Activated effector memory CD4-positive, alpha-beta T cell treated with Interleukin-2 at 50 U/mL for 16 hours (primary cell): ENCODE measurements at regions not wholly inside any gene's neighbourhood (a gene's known extent, or its start where the extent isn't known, plus 50 kb on each side); places are given as distances from the start of the nearest gene placed in this dataset.

Source experiments
- DNase-seq: peaks from one replicate; pipeline ENCODE4 v3.0.0-alpha.2; 2020

DNA sequence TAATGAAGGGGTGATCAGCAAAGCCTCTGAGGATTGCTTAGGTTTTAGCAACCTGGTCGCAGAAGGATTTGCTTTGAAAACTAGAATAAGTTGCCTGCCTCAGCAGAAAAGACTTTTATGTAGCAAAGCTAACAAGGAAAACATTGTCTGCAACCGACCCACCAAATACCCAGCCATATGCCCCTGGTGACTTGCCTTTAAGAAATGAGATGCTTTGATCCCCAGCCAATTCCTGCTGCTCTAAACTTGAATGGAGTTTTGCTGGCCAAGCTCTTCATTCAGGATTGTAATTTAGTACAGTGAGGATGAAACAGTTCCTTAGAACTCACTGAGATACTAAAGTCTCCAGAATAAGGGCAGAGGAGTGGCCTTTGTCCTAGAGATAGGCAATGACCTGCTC, 139.8 kb upstream of the PROK2 start:
- no peak for DNase-seq

DNA sequence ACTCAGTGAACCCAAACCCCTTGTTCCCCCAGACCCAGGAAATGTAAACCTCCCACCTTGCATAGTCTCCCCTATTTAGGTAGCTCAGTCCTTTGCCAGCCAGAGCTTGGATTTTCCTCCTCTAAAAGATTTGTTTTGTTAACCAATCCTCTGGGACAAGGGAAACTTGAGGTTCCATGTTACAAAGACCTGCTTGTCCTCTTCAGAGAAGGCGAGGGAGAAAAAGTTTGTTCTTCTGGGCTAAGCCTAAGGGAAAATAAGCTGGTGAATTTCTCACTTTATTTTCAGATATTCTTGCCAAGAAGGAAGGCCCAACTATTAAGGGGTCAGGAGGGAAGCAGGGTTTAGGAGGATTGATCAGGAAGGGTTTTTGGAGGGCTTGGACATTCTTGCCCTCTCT, 136.1 kb upstream of the PROK2 start:
- no peak for DNase-seq

DNA sequence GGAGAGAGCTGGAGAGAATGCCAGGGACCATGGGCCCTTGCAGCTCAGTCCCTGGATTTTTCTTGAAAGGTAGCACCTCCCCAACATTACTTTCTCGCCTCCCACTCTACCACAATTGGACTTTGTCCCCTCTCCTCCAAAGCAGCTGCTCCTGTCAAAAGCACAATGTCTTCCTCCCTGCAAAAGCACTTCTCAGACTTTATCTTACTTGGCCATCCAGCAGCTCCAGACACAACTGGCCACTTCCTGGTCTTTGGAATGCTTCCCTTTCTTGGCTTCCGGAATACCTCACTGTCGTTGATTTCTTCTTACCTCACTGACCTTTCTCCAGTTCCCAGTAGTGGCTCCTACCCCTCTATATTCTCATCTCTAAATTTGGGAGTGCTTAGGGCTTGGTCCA, 134.6 kb upstream of the PROK2 start:
- no peak for DNase-seq

DNA sequence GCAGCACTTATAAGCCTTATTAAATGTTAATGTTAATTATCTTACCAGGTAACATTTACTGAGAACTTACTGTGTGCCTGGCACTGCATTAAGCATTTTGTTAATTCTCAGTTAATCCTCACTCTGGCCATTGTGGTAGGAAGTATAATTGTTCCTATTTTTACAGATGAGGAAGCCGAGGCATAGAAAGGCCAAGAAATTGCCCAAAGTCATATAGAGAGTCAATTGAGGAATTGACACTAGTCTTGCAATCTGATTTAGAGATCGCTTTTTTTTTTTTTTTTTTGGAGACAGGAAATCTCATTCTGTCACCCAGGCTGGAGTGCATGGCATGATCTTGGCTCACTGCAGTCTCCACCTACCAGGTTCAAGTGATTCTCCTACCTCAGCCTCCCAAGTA, 132.6 kb upstream of the PROK2 start:
- no peak for DNase-seq

DNA sequence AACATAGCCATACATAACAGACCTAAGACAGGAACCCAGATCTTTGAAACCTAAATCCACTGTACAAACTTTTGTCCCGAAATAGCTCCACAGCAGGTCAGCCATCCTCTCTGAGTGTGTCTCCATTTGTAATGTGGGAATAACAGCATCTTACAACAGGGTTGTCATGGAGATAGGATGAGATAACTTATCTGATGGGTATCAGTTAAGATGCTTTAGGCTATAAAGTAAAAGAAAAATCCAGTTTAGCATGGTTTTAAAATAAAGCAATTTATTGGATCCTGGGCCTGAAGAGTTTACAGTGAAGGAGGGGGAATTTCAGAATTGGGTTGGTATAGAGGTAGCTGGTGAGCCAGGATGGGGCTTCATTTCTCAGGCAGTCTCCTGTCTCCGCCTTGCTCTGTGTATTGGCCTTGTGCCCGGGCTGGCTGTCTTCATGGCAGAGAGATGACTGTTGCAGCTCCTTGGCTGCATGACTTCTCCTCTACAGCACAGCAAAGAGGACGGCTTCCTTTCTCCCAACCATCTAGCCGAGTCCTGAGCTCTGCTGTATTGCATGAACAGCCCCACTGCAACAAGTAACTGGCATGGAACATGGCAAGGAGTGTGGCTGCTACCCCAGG, 131.9 kb upstream of the PROK2 start:
- no peak for DNase-seq

DNA sequence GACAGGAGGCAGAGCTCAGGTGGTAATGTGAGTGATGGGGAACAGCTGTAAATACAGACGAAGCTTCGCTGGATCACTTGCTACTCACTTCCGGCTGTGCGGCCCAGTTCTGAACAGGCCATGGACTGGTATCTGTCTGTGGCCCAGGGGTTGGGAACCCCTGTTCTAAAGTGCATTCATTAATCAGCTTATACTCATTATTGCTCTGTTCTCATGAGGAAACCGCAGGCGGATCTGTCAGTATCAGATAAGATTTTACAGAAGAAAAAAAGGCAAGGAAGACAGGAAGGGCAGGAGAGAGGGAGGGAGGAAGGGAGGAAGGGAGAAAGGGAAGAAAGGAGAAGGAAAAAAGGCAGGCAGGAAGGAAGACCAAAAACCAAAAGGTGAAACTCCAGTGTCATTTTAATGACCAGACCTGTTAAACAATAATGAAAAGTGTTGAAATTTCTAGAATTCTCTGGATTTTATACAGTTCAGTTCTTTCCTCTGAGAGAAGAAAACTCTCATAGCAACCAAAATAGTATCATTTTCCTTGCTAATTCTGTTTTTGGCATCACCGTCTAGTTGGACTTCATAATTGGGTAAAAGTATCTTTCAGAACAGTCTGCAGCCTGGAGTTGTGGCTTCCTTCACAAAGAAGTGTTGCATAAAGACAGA, 128.0 kb upstream of the PROK2 start:
- DNase-seq: no peak

DNA sequence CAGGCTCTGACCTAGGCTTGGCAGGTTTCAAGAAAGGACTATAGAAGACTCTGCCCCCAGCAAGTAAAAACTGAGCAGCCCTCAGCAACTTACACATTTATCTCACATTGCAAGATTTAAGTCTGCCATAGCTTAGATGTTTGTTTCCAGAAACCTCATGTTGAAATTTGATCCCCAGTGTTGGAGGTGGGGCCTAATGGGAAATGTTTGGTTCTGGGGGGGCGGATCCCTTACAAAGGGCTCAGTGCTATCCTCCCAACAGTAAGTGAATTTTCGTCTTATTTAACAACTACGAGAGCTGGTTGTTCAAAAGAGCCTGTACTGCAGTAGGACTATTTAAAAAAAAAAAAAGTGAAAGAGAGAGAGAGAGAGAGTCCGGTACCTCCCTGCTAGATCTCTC, 125.2 kb upstream of the PROK2 start:
- no peak for DNase-seq

DNA sequence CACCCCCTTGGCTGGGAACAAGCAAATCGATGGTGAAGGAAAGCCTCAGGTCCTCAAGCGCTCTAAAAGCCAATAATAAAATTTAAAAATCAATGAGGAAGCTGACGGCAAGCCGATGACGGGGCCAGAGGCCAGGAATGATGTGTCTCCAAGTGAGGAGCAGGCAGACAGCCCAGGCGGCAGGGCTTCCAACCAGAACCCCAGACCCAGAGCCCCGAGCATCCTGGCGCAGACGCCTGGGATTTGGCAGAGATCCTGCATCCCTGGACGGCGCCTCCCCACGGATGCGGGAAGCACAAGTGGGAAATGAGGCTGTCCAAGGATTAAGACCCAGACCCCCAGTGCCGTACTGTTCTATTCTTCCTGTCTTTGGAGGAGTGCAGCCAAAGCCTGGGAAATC, 123.0 kb upstream of the PROK2 start:
- no peak for DNase-seq

DNA sequence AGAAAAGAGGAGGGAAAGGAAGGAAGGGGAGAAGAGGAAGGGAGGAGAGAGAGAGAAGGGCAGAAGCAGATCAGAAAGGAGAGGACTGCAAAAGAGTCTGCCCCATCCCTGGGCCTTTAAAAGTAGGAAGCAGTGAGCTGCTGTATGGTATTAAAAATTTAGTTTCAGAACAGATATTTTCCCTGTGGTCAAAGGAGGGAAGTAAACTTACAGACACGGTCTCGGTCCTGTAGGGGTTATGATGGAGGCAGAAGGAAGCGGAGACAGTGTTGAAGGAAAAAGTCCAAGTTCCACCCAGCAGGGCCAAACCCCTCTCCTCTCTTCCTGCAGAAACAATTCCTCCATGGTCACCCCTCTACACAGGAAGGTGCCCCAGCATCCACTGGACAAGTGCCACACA, 122.0 kb upstream of the PROK2 start:
- DNase-seq: no peak

DNA sequence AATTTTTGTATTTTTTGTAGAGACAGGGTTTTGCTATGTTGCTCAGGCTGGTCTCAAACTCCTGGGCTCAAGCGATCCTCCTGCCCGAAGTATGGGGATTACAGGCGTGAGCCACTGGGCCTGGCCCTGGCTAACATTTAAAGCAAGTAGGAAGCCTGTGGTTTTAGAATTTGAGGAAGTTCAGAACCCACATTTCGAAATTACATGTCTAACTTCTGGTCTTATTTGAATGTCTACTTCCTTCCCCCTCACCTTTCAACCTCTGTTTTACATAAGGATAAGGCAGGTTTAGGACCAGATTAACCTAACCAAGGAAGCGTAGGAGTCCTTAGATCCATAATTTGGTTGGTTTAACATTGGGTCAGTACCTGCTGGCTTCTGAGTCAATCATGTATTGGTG, 120.5 kb upstream of the PROK2 start:
- DNase-seq: no peak

DNA sequence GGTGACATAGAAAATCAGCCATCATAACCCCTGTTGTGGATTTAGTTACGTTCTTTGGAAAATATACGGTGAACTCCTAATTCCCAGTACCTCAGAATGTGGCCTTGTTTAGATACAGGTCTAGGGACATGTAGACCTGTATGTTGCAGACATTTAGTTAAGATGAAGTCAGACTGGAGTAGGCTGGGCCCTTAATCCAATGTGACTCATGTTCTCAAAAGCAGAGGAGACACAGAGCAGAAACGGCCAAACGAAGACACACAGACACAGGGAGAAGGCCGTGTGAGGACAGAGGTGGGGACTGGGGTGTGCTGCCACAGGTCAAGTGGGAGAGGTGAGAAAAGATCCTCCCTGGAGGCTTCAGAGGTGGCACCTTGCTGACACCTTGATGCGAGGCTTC, 119.0 kb upstream of the PROK2 start:
- no peak for DNase-seq

DNA sequence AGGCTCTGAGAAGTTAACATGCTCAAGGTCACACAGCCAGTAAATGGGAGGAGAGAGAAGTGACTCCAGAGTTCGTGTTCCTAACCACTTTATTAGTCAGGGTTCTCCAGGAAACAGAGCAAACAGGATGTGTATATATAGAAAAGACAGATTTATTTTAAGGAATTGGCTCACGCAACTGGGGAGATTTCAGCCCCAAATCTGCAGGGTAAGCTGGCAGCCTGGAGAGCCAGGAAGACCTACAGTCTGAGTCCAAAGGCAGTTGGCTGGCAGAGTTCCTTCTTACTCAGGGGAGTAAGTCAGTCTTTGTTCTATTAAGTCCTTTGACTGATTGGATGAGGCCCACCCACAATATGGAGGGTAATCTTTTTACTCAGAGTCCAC, 118.2 kb upstream of the PROK2 start:
- no peak for DNase-seq

DNA sequence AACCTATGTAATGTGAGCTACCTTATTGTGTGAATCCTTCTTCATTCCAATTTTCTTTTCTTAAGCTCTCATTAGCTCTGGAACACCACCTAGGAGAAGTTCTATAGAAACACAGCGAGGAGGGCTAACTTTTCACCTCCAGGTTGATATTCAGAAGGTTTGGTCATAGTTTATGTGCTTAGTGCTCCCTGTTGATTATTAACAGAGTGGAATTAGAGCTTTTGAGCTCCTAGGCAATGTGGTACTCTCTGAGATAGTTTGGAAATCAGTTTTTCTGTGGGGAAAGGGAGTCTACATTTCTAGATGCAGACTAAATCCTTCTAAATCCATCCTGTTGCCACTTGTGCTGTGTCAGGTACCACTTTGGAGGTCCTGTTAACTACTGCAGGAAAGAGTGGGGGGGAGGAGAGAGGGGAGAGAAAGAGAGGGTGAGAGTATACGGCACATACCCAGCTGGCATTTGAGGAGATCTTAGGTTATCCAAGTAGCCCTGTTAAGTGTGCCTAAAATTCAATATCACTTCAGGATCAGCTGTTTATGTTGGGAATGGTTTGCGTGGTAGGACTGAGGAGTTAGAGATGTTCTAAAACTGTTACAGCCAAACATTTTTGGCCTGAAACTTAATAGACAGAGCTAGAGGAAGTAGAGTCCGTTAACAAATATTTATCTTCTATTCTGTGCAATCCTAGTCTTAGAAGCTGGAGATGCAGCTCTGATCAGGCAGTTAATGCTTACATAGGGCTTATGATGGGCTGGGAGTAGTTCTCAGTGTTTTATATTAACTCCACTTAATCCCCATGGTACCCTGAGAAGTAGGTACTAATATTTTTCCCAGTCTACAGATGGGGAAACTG, 117.5 kb upstream of the PROK2 start:
- no peak for DNase-seq

DNA sequence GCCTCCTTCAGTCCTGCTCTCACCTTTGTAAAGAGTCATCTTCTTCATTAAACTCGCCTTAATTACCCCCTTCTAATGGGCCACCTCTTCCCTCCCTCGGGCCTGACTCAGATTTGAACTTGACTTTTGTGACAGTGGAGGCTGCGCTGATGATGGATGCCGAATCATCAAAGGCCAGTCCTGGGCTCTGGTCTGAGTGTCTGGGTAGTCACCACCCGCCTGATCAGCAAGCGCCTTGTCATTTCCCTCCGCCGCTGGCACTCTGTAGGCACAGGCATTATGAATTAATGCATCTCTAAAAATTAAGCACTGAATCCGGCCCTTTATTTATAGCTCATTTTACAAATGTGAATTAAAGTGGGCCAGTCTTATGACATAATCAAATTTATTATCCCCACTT, 116.7 kb upstream of the PROK2 start:
- DNase-seq: no peak

DNA sequence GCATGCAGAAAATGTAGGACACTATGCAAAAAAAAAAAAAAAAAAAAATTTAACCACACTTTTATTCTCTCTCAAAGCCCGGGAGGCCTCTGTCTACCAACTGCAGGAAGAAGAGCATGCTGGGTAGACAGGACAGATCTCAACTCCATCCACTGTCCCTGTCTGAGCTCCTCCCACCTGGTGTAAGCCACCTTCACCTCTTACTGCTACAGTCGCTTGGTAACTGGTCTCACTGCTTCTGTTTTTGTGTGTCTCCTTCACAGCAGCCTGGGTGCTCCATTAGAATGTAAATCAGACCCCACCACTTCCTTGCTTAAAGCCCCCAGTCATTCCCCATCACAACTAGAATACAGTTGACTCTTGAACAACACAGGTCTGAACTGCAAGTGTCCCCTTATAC, 115.1 kb upstream of the PROK2 start:
- DNase-seq: no peak

DNA sequence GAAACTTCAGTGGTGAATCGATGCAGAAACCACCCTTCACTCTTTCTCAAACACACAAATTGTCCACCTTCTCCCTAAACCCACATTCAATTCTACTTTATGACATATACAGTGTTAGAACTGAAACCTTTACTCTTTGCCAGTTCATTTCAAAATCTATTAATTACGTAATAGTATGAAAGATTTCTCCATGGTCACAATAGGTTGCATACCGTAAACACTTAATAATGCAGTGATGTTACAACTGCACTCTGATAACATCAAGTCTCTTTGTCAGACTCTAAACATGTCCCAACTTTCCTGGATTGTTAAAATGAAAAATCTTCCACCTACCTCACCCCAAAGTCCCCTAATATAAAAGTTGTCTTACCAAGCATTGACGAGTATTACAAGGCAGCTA, 111.8 kb upstream of the PROK2 start:
- no peak for DNase-seq

DNA sequence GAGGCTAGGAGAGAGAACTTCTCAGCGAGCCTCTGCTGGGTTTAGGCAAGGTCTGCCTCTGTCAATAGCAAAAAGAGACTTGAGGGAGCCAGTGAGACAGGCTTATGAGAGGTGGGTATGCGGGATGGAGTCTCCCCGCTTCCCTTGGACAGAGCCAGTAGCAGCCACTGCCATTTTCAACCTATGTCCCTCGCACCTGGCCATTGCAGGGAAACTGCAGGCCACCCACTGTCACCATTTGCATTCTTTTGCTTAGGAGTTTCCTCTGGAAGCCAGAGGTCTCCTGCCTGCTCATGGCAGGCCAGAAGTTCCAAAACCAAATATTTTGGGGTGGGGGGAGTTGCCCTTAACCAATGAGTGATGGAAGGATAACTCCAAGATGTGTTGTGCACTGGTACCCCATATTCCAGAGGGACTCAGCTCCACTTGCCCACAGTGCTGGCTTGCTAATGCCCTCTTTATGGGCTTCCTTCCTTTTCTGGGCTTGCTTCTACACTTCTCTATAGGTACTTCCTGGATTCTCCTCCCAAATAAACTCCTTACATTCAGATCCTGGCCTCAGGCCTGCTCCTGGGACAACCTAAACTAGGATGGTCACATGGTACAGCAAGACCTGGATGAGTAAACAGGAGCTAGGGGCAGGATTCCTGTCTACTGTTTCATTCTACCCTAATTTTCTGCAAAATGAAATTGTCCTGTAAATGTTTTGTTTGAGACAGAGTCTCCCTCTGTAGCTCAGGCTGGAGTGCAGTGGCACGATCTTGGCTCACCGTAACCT, 108.9 kb upstream of the PROK2 start:
- DNase-seq: no peak

DNA sequence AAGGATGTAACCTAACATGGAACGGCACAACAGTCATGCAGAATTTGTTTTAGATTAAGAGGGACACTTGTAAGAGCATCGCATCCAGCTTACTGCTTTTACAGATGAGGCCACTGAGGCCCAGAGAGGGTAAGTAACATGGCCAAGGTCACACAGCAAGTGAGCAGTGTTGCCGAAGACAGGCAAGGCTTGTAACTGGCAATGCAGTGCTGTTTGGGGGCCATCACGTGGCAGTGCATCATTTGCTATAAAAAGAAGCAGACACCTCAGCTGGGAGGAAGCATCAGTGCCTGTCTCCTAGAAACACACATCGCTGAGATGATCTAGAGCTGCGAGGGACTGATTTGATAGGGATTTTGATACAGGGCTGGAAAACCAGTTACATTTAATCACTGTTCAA, 108.2 kb upstream of the PROK2 start:
- DNase-seq: no peak

DNA sequence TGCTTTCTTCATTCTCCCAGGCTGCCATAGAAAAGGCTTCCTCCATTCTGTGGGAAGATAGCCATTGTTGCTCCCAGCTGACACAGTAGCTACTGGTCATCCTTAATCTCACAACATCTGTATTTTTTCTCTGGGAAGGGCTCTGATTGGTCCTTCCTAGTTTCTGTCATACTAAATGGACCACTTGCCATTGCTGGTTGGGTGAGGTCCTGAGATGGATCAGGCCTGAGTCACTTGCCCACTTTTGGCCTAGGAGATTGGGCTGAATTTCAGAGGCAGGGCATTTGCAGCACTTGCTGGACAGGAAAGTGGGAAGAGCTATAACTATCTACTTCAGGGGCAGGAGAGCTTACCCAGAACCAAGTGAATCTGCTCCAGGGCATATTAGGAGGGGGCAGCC, 106.5 kb upstream of the PROK2 start:
- DNase-seq: no peak

DNA sequence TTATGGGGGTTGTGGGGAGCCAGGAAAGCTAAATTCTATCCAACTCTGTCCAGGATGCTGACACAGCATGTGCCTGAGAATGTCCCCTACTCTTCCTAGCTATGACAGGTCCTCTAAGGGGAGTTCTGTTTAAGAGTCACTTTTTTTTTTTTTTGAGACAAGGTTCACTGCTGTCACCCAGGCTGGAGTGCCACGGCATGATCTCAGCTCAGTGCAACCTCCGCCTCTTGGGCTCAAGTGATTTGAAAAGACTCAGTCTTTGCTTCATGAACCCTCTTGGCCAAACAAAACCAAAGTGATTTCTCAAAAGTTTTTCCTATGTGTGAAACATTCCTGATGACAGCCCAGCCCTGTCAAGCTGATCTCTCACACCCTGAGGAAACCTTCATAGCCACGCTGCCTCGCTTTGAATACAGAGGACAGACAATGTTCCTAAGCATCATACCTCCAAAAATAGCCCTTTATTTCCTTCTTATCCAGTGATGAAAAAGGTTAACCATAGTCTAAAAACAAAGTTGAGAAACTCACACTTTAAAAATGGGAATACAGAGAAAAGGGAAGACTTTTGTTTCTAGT, 105.5 kb upstream of the PROK2 start:
- DNase-seq: no peak

DNA sequence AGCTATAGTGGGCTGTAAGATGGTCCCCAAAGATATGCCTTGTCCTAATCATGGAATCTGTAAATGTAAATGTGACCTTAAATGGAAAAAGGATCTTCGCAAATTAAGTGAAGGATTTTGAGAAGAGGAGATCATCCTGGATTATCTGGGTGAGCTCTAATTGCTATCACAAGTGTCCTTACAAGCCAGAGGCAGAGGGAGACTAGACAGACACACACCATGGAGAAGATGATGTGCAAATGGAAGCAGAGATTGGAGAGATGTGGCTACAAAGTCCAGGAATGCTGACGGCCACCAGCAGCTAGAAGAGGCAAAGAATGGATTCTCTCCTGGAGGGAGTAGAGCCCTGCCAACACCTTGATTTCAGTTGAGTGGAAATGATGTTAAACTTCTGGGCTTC, 102.3 kb upstream of the PROK2 start:
- no peak for DNase-seq

DNA sequence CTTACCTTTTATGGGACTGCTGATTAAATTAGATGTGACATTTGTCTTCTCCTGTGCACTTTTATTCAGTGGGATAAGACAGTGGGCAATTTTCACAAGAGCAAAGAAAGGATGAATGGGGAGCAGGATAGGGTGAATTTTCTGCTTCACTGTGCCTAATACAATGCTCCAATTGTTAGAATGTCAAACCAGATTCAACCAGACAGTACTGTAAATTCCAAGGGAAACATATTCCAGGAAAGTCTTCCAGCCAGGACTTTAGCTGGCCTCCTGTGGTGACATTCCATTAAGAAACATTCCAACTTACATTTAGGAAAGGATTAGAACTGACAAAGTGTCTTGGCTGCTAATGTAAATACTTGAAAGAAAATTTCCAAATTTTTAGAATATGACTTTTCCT, 100.1 kb upstream of the PROK2 start:
- no peak for DNase-seq

DNA sequence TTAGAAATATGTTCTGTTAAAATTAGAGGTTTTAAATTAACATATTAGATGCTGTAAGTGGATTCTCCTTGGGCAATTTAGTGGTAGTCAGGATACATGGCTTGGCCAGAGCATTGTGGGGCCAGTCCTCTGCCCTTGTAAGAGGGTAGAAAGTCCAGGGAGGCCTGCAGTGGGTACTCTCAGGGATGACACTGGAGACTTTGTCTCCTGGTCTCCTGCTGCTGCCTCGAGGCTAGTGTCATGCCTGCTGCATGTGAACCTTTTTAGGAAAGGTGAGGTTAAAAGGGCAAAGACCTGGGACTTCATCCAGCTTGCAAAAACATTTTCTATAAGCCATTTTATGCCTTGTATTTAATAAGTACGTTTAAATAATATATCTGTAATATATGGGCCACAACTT, 96.8 kb upstream of the PROK2 start:
- no peak for DNase-seq
